Hepatocyte (in vitro differentiated cells): ENCODE measurements at regions not wholly inside any gene's neighbourhood (a gene's known extent, or its start where the extent isn't known, plus 50 kb on each side); places are given as distances from the start of the nearest gene placed in this dataset.

Experiments used
- DNase-seq: peaks from one replicate; pipeline ENCODE4 v3.0.0-alpha.2; 2016; ENCODE audit warnings: low spot score
- H2AFZ ChIP-seq: fragments of 200-600 bp; sonication (generic); 2 replicates; pipeline ENCODE4 v1.6.0; 2016; ENCODE audit warnings: antibody characterized with exemption, mild to moderate bottlenecking
- H3K27ac ChIP-seq: fragments of 200-600 bp; sonication (generic); 2 replicates; pipeline ENCODE4 v1.5.1; 2016; ENCODE audit warnings: mild to moderate bottlenecking
- H3K27me3 ChIP-seq: fragments of 200-600 bp; sonication (generic); 2 replicates; pipeline ENCODE4 v1.6.1; 2016
- H3K36me3 ChIP-seq: fragments of 200-600 bp; sonication (generic); replicated peaks from 2 replicates; pipeline ENCODE4 v1.5.1; 2016; ENCODE audit warnings: low read depth; ENCODE audit not compliant: insufficient read depth
- H3K4me1 ChIP-seq: fragments of 200-600 bp; sonication (generic); 2 replicates; pipeline ENCODE4 v1.5.1; 2016; ENCODE audit warnings: mild to moderate bottlenecking, moderate library complexity; ENCODE audit not compliant: insufficient read depth
- H3K4me2 ChIP-seq: fragments of 200-600 bp; sonication (generic); 2 replicates; pipeline ENCODE4 v1.6.0; 2016
- H3K4me3 ChIP-seq: fragments of 200-600 bp; sonication (generic); 2 replicates; pipeline ENCODE4 v1.5.1; 2016; ENCODE audit warnings: mild to moderate bottlenecking
- H3K79me2 ChIP-seq: fragments of 200-600 bp; sonication (generic); 2 replicates; pipeline ENCODE4 v1.6.0; 2017; ENCODE audit warnings: mild to moderate bottlenecking
- H3K9me2 ChIP-seq: fragments of 200-600 bp; sonication (generic); replicated peaks from 2 replicates; pipeline ENCODE4 v1.6.0; 2017; ENCODE audit warnings: mild to moderate bottlenecking; ENCODE audit not compliant: insufficient read depth
- H3K9me3 ChIP-seq: fragments of 200-600 bp; sonication (generic); 2 replicates; pipeline ENCODE4 v1.5.1; 2016; ENCODE audit warnings: low read depth, mild to moderate bottlenecking
- H4K20me1 ChIP-seq: fragments of 200-600 bp; sonication (generic); 2 replicates; pipeline ENCODE4 v1.6.0; 2016; ENCODE audit warnings: mild to moderate bottlenecking; ENCODE audit not compliant: insufficient read depth, poor library complexity, severe bottlenecking
- EZH2 ChIP-seq: fragments of 200-600 bp; sonication (generic); IDR thresholded peaks from 2 replicates; pipeline ENCODE4 v1.6.1; 2016; ENCODE audit warnings: antibody characterized with exemption, mild to moderate bottlenecking, borderline replicate concordance
- EZH2phosphoT487 ChIP-seq: fragments of 200-600 bp; sonication (generic); IDR thresholded peaks from one replicate; pipeline ENCODE4 v1.6.1; 2018; ENCODE audit warnings: antibody characterized with exemption, mild to moderate bottlenecking, low read depth, moderate library complexity; ENCODE audit not compliant: unreplicated experiment, severe bottlenecking
- WGBS: methylation state at CpG from one replicate; pipeline ENCODE4 v1.1.6; 2016; ENCODE audit warnings: low lambda C conversion rate; ENCODE audit errors: missing lambda C conversion rate; 5-methylcytosine and 5-hydroxymethylcytosine counted together
- TF ChIP-seq, protein P1 (sequence below): fragments of 200-600 bp; sonication (generic); IDR thresholded peaks from 2 replicates; pipeline ENCODE4 v1.5.1; 2016; ENCODE audit warnings: antibody characterized with exemption, mild to moderate bottlenecking; ENCODE audit not compliant: poor library complexity

DNA sequence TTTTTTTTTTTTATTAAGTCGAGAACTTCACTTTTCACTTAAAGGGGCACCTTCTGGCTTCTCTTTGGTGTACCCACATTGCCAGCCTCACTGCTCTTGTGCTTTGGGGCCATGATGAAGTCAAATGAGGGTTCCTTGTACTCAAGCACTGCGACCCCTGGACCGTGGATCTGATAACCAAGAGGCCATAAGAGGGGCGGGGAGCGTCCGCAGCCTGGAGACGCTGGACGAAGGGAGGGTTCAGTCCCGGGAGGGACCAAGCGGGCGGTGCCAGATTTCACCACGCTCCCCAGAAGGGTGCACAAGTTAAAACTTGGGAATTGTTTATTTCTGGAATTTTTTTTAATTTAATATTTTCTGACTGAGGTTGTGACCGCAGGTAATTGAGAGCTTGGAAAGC is 53.3 kb upstream of the SOX1 start:
- DNase-seq, result no peak
- Histone ChIP-seq H4K20me1 (no peaks in the 10 kb centered on the region), H3K4me3 (no peak overlapping the region), H3K27ac (no peak overlapping the region), H3K27me3 (no peaks in the 10 kb centered on the region), H3K36me3 (no peaks in the 10 kb centered on the region), H3K9me3 (no peaks in the 10 kb centered on the region), H3K9me2 (no peaks in the 10 kb centered on the region), H2AFZ (no peak overlapping the region), H3K79me2 (no peaks in the 10 kb centered on the region), H3K4me2 (no peak overlapping the region), H3K4me1 (no peaks in the 10 kb centered on the region)
- TF ChIP-seq EZH2phosphoT487 (no peak), EZH2 (no peak)
- TF ChIP-seq, protein P1, sequence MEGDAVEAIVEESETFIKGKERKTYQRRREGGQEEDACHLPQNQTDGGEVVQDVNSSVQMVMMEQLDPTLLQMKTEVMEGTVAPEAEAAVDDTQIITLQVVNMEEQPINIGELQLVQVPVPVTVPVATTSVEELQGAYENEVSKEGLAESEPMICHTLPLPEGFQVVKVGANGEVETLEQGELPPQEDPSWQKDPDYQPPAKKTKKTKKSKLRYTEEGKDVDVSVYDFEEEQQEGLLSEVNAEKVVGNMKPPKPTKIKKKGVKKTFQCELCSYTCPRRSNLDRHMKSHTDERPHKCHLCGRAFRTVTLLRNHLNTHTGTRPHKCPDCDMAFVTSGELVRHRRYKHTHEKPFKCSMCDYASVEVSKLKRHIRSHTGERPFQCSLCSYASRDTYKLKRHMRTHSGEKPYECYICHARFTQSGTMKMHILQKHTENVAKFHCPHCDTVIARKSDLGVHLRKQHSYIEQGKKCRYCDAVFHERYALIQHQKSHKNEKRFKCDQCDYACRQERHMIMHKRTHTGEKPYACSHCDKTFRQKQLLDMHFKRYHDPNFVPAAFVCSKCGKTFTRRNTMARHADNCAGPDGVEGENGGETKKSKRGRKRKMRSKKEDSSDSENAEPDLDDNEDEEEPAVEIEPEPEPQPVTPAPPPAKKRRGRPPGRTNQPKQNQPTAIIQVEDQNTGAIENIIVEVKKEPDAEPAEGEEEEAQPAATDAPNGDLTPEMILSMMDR, result no peak
- 88% methylated on average over 12 of the region's 13 CpGs for WGBS

DNA sequence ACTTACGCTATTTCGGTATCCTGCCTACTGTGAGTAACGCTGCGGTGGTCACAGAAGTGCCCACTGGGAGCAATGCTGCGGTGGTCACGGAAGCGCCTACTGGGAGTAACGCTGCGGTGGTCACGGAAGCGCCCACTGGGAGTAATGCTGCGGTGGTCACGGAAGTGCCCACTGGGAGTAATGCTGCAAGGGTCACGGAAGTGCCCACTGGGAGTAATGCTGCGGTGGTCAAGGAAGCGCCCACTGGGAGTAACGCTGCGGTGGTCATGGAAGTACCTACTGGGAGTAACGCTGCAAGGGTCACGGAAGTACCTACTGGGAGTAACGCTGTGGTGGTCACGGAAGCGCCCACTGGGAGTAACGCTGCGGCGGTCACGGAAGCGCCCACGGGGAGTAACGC is 52.1 kb upstream of the SOX1 start:
- DNase-seq, result no peak
- Histone ChIP-seq H3K9me3 (no peaks in the 10 kb centered on the region), H3K4me2 (no peak overlapping the region), H3K27ac (no peak overlapping the region), H3K36me3 (no peaks in the 10 kb centered on the region), H4K20me1 (no peaks in the 10 kb centered on the region), H3K79me2 (no peaks in the 10 kb centered on the region), H3K27me3 (no peaks in the 10 kb centered on the region), H3K4me3 (no peak overlapping the region), H3K9me2 (no peaks in the 10 kb centered on the region), H2AFZ (no peak overlapping the region), H3K4me1 (no peaks in the 10 kb centered on the region)
- TF ChIP-seq EZH2phosphoT487, result no peak
- no peak for TF ChIP-seq EZH2
- TF ChIP-seq, protein P1, result no peak
- WGBS, result 81% methylated on average over 21 of the region's 30 CpGs
